B cell (primary cell): ENCODE measurements at regions not wholly inside any gene's neighbourhood (a gene's known extent, or its start where the extent isn't known, plus 50 kb on each side); places are given as distances from the start of the nearest gene placed in this dataset.

Source experiments
- ATAC-seq: fragments of 200-7000 bp; cut with Tn5 transposase; one replicate; pipeline ENCODE4 v1.10.0; 2021; ENCODE audit warnings: low read depth, mild to moderate bottlenecking, moderate number of reproducible peaks, moderate library complexity
- CTCF ChIA-PET: fragments of 350-600 bp; sonication (Branson Sonifier 250); formaldehyde crosslinking; loops from one replicate; lab custom pipeline; 2021; ENCODE audit warnings: antibody characterized with exemption, inconsistent platforms; lab: Charles Lee
- POLR2A ChIA-PET: fragments of 350-600 bp; sonication (Branson Sonifier 250); formaldehyde crosslinking; loops from one replicate; lab custom pipeline; 2021; ENCODE audit warnings: antibody characterized with exemption; lab: Charles Lee
- DNase-seq: peaks from one replicate; pipeline ENCODE4 v3.0.0; 2013
- H2AFZ ChIP-seq: 2 replicates; pipeline ENCODE4 v1.6.1; 2012; ENCODE audit warnings: mild to moderate bottlenecking, low read depth, low read length; ENCODE audit not compliant: insufficient read depth, poor library complexity, severe bottlenecking
- H3K27ac ChIP-seq, 2 donors: 1 replicate in 1 of 2; 2 replicates in 1 of 2; pipeline ENCODE4 v1.5.1; 2012 to 2013; ENCODE audit warnings: low read length in 2 of 2, mild to moderate bottlenecking in 2 of 2, moderate library complexity in 1 of 2
- H3K27me3 ChIP-seq, 4 experiments: fragments of 200-600 bp in 1 of 4; sonication (generic) in 1 of 4; replicated peaks in 1 of 4; 1 replicate in 2 of 4; 2 replicates in 2 of 4; pipeline versions ENCODE4 v1.6.1 to v1.7.0; 2013 to 2016; ENCODE audit warnings: low read length in 3 of 4, mild to moderate bottlenecking in 2 of 4, mixed read lengths in 1 of 4, moderate library complexity in 1 of 4; ENCODE audit not compliant: insufficient read depth in 4 of 4, control insufficient read depth in 3 of 4; ENCODE audit errors: control extremely low read depth in 1 of 4
- H3K36me3 ChIP-seq, 2 experiments: replicated peaks in 1 of 2; 1 replicate in 1 of 2; 2 replicates in 1 of 2; pipeline versions ENCODE4 v1.6.1 to v1.7.1; 2013; ENCODE audit warnings: low read length in 1 of 2; ENCODE audit not compliant: insufficient read depth in 2 of 2, control insufficient read depth in 1 of 2; ENCODE audit errors: control extremely low read depth in 1 of 2, extremely low read depth in 1 of 2
- H3K4me1 ChIP-seq, 2 donors: fragments of 200-600 bp in 1 of 2; sonication (generic) in 1 of 2; 1 replicate in 1 of 2; 2 replicates in 1 of 2; pipeline versions ENCODE4 v1.5.1 to v1.6.1; 2013 to 2017; ENCODE audit warnings: low read length in 2 of 2; ENCODE audit not compliant: control insufficient read depth in 2 of 2, insufficient read depth in 2 of 2
- H3K4me2 ChIP-seq: replicated peaks from 2 replicates; pipeline ENCODE3; 2012; ENCODE audit warnings: mild to moderate bottlenecking, low read depth, low read length; ENCODE audit not compliant: poor library complexity, severe bottlenecking
- H3K4me3 ChIP-seq, 5 experiments: fragments of 200-600 bp in 1 of 5; sonication (generic) in 1 of 5; 1 replicate in 3 of 5; 2 replicates in 2 of 5; pipeline versions ENCODE4 v1.5.1 to v1.7.0; 2011 to 2016; ENCODE audit warnings: low read length in 4 of 5, mild to moderate bottlenecking in 4 of 5, low read depth in 2 of 5, control low read depth in 1 of 5, moderate library complexity in 1 of 5; ENCODE audit not compliant: insufficient read depth in 1 of 5; ENCODE audit errors: control extremely low read depth in 1 of 5, extremely low read depth in 1 of 5
- H3K79me2 ChIP-seq: fragments of 200-600 bp; sonication (generic); one replicate; pipeline ENCODE4 v1.6.0; 2016; ENCODE audit warnings: low read length; ENCODE audit not compliant: control insufficient read depth, insufficient read depth
- H3K9ac ChIP-seq: fragments of 200-600 bp; sonication (generic); 2 replicates; pipeline ENCODE4 v1.6.1; 2017; ENCODE audit warnings: mild to moderate bottlenecking, low read length, moderate library complexity
- H3K9me3 ChIP-seq, 3 donors: one replicate each; pipeline versions ENCODE4 v1.6.1 to v1.7.1; 2013; ENCODE audit warnings: low read length in 2 of 3; ENCODE audit not compliant: control insufficient read depth in 2 of 3, insufficient read depth in 1 of 3; ENCODE audit errors: control extremely low read depth in 1 of 3
- H4K20me1 ChIP-seq: 2 replicates; pipeline ENCODE4 v1.6.0; 2012; ENCODE audit warnings: mild to moderate bottlenecking, low read length; ENCODE audit not compliant: insufficient read depth, control insufficient read depth, poor library complexity, severe bottlenecking
- H3K27ac Mint-ChIP-seq: one replicate; pipeline ENCODE4 v1.8.0; 2021; ENCODE audit warnings: mixed read lengths
- H3K27me3 Mint-ChIP-seq: one replicate; pipeline ENCODE4 v1.8.0; 2021; ENCODE audit warnings: mixed read lengths
- H3K4me1 Mint-ChIP-seq: one replicate; pipeline ENCODE4 v1.8.0; 2021; ENCODE audit warnings: mixed read lengths
- H3K4me3 Mint-ChIP-seq: one replicate; pipeline ENCODE4 v1.8.0; 2021; ENCODE audit warnings: mixed read lengths
- H3K9me3 Mint-ChIP-seq: one replicate; pipeline ENCODE4 v1.8.0; 2022; ENCODE audit warnings: mixed read lengths; ENCODE audit not compliant: insufficient read depth
- EZH2 ChIP-seq: IDR thresholded peaks from 2 replicates; pipeline ENCODE4 v1.6.1; 2012; ENCODE audit warnings: borderline replicate concordance, low read depth, mild to moderate bottlenecking, moderate library complexity, low read length; ENCODE audit not compliant: insufficient read depth, poor library complexity, severe bottlenecking
- WGBS: methylation state at CpG from one replicate; pipeline ENCODE4 v1.1.5; 2013; ENCODE audit warnings: missing lambda C conversion rate; ENCODE audit not compliant: insufficient coverage; 5-methylcytosine and 5-hydroxymethylcytosine counted together
- intact Hi-C: fragments of 100-400 bp; cut with micrococcal nuclease; formaldehyde crosslinking; loops from one replicate; pipeline ENCODE4 v1.10.0; 2022
- TF ChIP-seq, protein P1 (sequence below): fragments of 200-600 bp; IDR thresholded peaks from one replicate; pipeline ENCODE4 v1.8.0; 2022; ENCODE audit warnings: antibody characterized with exemption, mild to moderate bottlenecking

- peaks cover 45% of the 10 kb centered on the region for H3K27me3 Mint-ChIP-seq
- Histone ChIP-seq H3K79me2 (no peaks in the 10 kb centered on the region), H3K27me3 (peaks cover 0 to 9% (median 2%) of the 10 kb centered on the region in 4 experiments), H3K9ac (no peak overlapping the region), H3K4me1 (no peaks in the 10 kb centered on the region), H2AFZ (no peak overlapping the region), H3K27ac (no peak overlapping the region), H3K36me3 (no peaks in the 10 kb centered on the region), H4K20me1 (no peaks in the 10 kb centered on the region), H3K4me2 (no peak overlapping the region), H3K9me3 (peaks cover 0 to 1% (median 0%) of the 10 kb centered on the region in 3 donors), H3K4me3 (no peak overlapping the region)
- DNase-seq (no peak), ATAC-seq (no peak)
- H3K4me1 Mint-ChIP-seq, result no peaks in the 10 kb centered on the region
- ChIA-PET POLR2A (no interaction called here), CTCF (no interaction called here)
- no CpG with 5 or more reads among the region's 1 CpG for WGBS
- TF ChIP-seq, protein P1, sequence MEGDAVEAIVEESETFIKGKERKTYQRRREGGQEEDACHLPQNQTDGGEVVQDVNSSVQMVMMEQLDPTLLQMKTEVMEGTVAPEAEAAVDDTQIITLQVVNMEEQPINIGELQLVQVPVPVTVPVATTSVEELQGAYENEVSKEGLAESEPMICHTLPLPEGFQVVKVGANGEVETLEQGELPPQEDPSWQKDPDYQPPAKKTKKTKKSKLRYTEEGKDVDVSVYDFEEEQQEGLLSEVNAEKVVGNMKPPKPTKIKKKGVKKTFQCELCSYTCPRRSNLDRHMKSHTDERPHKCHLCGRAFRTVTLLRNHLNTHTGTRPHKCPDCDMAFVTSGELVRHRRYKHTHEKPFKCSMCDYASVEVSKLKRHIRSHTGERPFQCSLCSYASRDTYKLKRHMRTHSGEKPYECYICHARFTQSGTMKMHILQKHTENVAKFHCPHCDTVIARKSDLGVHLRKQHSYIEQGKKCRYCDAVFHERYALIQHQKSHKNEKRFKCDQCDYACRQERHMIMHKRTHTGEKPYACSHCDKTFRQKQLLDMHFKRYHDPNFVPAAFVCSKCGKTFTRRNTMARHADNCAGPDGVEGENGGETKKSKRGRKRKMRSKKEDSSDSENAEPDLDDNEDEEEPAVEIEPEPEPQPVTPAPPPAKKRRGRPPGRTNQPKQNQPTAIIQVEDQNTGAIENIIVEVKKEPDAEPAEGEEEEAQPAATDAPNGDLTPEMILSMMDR, result no peak
- TF ChIP-seq EZH2, result no peak
- no peak overlapping the region for H3K27ac Mint-ChIP-seq
- no peak overlapping the region for H3K4me3 Mint-ChIP-seq
- peaks cover 6% of the 10 kb centered on the region for H3K9me3 Mint-ChIP-seq
- intact Hi-C loops, result no loop called here
Measured at GRCh38 chr12:5102806-5103205, 59.1 kb downstream of the KCNA5 start.

DNA sequence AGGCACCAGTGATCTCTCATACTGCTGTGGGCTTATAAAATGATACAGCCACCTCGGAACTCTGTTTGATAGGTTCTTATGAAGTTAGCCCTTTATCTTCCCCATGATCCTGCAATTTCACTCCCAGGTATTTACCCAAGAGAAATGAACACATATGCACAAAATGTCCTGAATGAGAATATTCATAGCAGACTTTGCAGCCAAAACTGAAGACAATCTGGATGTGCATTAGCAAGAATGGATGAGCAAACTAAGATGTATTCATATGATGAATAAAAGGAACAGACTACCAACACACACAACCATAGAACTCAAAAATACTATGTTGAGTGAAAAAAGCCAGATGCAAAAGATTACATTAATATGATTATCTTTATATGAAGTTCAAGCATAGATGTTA, 66.7 kb downstream of the KCNA5 start:
- Mint-ChIP-seq H3K4me1 (no peaks in the 10 kb centered on the region), H3K27ac (no peak overlapping the region), H3K27me3 (peaks cover 32% of the 10 kb centered on the region), H3K9me3 (peaks cover 6% of the 10 kb centered on the region), H3K4me3 (no peak overlapping the region)
- H4K20me1 ChIP-seq, result no peaks in the 10 kb centered on the region
- intact Hi-C loops, result no loop called here
- H2AFZ ChIP-seq, result no peak overlapping the region
- peaks cover 0 to 1% (median 0%) of the 10 kb centered on the region in 3 donors for H3K9me3 ChIP-seq
- WGBS, result no CpG with 5 or more reads among the region's 1 CpG
- DNase-seq, result no peak
- H3K27me3 ChIP-seq, result peaks cover 0 to 5% (median 3%) of the 10 kb centered on the region in 4 experiments
- H3K4me2 ChIP-seq, result no peak overlapping the region
- H3K9ac ChIP-seq, result no peak overlapping the region
- CTCF ChIA-PET, result no interaction called here
- POLR2A ChIA-PET, result no interaction called here
- H3K79me2 ChIP-seq, result no peaks in the 10 kb centered on the region
- no peak for ATAC-seq
- H3K36me3 ChIP-seq, result no peaks in the 10 kb centered on the region
- no peak overlapping the region for H3K4me3 ChIP-seq
- no peak overlapping the region for H3K27ac ChIP-seq
- no peaks in the 10 kb centered on the region for H3K4me1 ChIP-seq
- TF ChIP-seq EZH2, result no peak
- TF ChIP-seq, protein P1, result no peak
